Smooth muscle cell (in vitro differentiated cells): ENCODE measurements at regions not wholly inside any gene's neighbourhood (a gene's known extent, or its start where the extent isn't known, plus 50 kb on each side); places are given as distances from the start of the nearest gene placed in this dataset.
A peak's percentile ranks its signal among the peaks of the same experiment; 100 is the strongest.

Source experiments
- DNase-seq: peaks from one replicate; lab custom pipeline; 2025; ENCODE audit not compliant: unreplicated experiment; lab: John Stamatoyannopoulos, UW
- H2AFZ ChIP-seq: fragments of 200-600 bp; sonication (generic); 2 replicates; pipeline ENCODE4 v1.6.0; 2016; ENCODE audit warnings: antibody characterized with exemption, low read depth, mild to moderate bottlenecking
- H3F3A ChIP-seq: fragments of 200-600 bp; sonication (generic); 2 replicates; pipeline ENCODE4 v1.6.0; 2017; ENCODE audit warnings: antibody characterized with exemption, low read depth
- H3K27ac ChIP-seq: fragments of 200-600 bp; sonication (generic); 2 replicates; pipeline ENCODE4 v1.5.1; 2016; ENCODE audit warnings: low read depth, mild to moderate bottlenecking
- H3K27me3 ChIP-seq: fragments of 200-600 bp; sonication (generic); 2 replicates; pipeline ENCODE4 v1.6.1; 2016; ENCODE audit warnings: low read depth, mild to moderate bottlenecking
- H3K36me3 ChIP-seq: fragments of 200-600 bp; sonication (generic); 2 replicates; pipeline ENCODE4 v1.5.1; 2016; ENCODE audit warnings: low read depth
- H3K4me1 ChIP-seq: fragments of 200-600 bp; sonication (generic); 2 replicates; pipeline ENCODE4 v1.5.1; 2016; ENCODE audit warnings: low read depth
- H3K4me2 ChIP-seq: fragments of 200-600 bp; sonication (generic); 2 replicates; pipeline ENCODE4 v1.6.0; 2016; ENCODE audit warnings: mild to moderate bottlenecking
- H3K4me3 ChIP-seq: fragments of 200-600 bp; sonication (generic); 2 replicates; pipeline ENCODE4 v1.5.1; 2016; ENCODE audit warnings: mild to moderate bottlenecking
- H3K79me2 ChIP-seq: fragments of 200-600 bp; sonication (generic); 2 replicates; pipeline ENCODE4 v1.6.0; 2016; ENCODE audit warnings: low read depth, mild to moderate bottlenecking
- H3K9ac ChIP-seq: fragments of 200-600 bp; sonication (generic); 2 replicates; pipeline ENCODE4 v1.6.0; 2016; ENCODE audit warnings: low read depth
- H3K9me3 ChIP-seq: fragments of 200-600 bp; sonication (generic); replicated peaks from 2 replicates; pipeline ENCODE4 v1.5.1; 2016; ENCODE audit warnings: low read depth
- H4K20me1 ChIP-seq: fragments of 200-600 bp; sonication (generic); 2 replicates; pipeline ENCODE4 v1.6.0; 2016; ENCODE audit warnings: low read depth
- WGBS: methylation state at CpG from one replicate; pipeline ENCODE4 v1.1.7; 2016; ENCODE audit warnings: low lambda C conversion rate; 5-methylcytosine and 5-hydroxymethylcytosine counted together
- TF ChIP-seq, protein P1 (sequence below): fragments of 200-600 bp; sonication (generic); IDR thresholded peaks from 2 replicates; pipeline ENCODE4 v1.5.1; 2017; ENCODE audit warnings: borderline replicate concordance, mild to moderate bottlenecking, antibody characterized with exemption; ENCODE audit not compliant: insufficient read depth, poor library complexity, severe bottlenecking

DNA sequence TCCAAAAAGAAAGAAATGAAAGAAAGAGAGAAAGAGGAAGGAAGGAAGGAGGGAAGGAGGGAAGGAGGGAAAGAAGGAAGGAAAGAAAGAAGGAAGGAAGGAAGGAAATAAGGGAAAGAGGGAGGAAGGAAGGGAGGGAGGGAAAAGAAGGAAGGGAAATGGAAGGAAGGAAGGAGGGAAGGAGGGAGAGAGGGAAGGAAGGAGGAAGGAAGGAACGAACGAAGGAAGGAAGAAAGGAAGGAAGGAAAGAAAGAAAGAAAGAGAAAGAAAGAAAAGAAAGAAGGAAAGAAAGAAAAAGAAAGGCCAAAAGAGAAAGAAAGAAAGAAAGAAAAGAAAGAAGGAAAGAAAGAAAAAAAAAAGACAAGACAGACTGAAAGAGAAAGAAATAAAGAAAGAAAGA lies 263.9 kb upstream of the ATP10B start:
- Histone ChIP-seq H3K36me3 (no peaks in the 10 kb centered on the region), H3K79me2 (no peaks in the 10 kb centered on the region), H3K9ac (no peak overlapping the region), H3K27me3 (no peaks in the 10 kb centered on the region), H2AFZ (no peak overlapping the region), H3K27ac (no peak overlapping the region), H3K9me3 (no peaks in the 10 kb centered on the region), H3F3A (no peaks in the 10 kb centered on the region), H3K4me2 (no peak overlapping the region), H3K4me1 (no peaks in the 10 kb centered on the region), H3K4me3 (no peak overlapping the region), H4K20me1 (no peaks in the 10 kb centered on the region)
- DNase-seq, result no peak
- TF ChIP-seq, protein P1, sequence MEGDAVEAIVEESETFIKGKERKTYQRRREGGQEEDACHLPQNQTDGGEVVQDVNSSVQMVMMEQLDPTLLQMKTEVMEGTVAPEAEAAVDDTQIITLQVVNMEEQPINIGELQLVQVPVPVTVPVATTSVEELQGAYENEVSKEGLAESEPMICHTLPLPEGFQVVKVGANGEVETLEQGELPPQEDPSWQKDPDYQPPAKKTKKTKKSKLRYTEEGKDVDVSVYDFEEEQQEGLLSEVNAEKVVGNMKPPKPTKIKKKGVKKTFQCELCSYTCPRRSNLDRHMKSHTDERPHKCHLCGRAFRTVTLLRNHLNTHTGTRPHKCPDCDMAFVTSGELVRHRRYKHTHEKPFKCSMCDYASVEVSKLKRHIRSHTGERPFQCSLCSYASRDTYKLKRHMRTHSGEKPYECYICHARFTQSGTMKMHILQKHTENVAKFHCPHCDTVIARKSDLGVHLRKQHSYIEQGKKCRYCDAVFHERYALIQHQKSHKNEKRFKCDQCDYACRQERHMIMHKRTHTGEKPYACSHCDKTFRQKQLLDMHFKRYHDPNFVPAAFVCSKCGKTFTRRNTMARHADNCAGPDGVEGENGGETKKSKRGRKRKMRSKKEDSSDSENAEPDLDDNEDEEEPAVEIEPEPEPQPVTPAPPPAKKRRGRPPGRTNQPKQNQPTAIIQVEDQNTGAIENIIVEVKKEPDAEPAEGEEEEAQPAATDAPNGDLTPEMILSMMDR, result no peak
- WGBS, result 83% methylated on average over 2 of the region's 2 CpGs

DNA sequence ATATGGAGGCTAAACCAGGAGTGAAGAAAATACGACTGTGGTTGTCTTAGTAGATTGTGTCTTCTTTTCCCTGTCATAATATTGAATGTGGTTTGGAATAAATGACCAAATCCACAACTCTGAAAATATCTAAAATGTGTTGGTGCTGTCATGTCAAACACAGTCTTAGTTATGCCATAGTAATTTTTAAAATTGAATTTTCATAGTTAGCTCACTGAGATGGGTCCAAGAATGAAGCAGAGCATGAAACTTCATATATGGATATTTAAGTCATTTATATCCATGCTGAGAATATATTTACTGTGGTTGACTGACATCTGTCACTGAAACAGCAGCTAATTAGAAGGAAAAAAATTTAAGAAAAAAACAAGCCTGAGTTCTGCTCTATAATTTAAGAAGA lies 260.4 kb upstream of the ATP10B start:
- Histone ChIP-seq H4K20me1 (no peaks in the 10 kb centered on the region), H3F3A (no peaks in the 10 kb centered on the region), H3K79me2 (no peaks in the 10 kb centered on the region), H3K4me3 (no peak overlapping the region), H2AFZ (no peak overlapping the region), H3K36me3 (no peaks in the 10 kb centered on the region), H3K4me2 (no peak overlapping the region), H3K27me3 (no peaks in the 10 kb centered on the region), H3K27ac (no peak overlapping the region), H3K9ac (no peak overlapping the region), H3K9me3 (no peaks in the 10 kb centered on the region), H3K4me1 (no peaks in the 10 kb centered on the region)
- WGBS, result 86% methylated on average over 1 of the region's 1 CpG
- DNase-seq, result no peak
- TF ChIP-seq, protein P1, result no peak

DNA sequence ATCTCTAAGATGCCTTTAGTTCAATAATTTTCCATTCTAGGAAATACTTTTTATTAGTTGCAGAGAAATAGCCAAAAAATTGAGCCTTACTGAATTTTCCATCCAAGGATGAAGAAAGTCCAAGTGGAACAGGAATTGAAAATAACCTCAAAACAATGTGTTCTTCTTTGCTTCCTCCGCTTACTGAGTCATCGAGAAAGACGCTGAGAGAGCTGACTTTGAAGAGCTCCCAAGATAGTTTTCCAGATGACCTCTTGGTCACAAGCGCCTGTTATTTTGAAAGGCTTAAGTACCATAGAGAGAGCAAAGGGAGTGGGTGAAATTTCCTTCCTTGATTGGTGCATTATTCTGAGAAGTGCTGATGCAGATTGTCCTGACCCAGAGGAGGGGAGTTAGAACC lies 253.5 kb upstream of the ATP10B start:
- Histone ChIP-seq H3K36me3 (no peaks in the 10 kb centered on the region), H3K4me1 (no peaks in the 10 kb centered on the region), H3F3A (no peaks in the 10 kb centered on the region), H3K4me2 (peak overlapping the region; percentile 54), H3K9ac (no peak overlapping the region), H3K79me2 (no peaks in the 10 kb centered on the region), H3K27me3 (no peaks in the 10 kb centered on the region), H2AFZ (no peak overlapping the region), H3K4me3 (no peak overlapping the region), H3K27ac (peak overlapping the region; percentile 16), H4K20me1 (no peaks in the 10 kb centered on the region), H3K9me3 (no peaks in the 10 kb centered on the region)
- 13% methylated on average over 4 of the region's 4 CpGs for WGBS
- no peak for DNase-seq
- TF ChIP-seq, protein P1, result no peak

DNA sequence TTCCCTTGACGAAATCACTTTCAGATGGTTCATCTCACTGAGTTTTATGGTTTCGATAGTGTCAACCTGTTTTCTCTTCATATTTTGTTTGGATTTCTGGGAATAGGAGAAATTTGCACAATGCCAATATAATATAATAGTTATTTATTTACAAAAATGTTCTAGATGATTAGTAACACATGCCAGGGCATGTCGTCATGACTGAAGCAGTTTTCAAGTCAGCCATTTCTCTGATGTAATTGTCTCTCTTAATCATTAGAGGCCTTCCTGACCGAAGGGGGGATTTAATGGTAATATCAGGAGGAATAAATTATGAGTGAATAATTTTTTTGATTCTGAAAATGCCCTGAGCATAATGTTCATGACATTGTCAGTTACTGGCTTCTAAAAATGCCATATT lies 246.5 kb upstream of the ATP10B start:
- H2AFZ ChIP-seq, result no peak overlapping the region
- H3K36me3 ChIP-seq, result no peaks in the 10 kb centered on the region
- H3K9ac ChIP-seq, result no peak overlapping the region
- H3K4me1 ChIP-seq, result no peaks in the 10 kb centered on the region
- TF ChIP-seq, protein P1, result no peak
- no peak overlapping the region for H3K27ac ChIP-seq
- H3K9me3 ChIP-seq, result no peaks in the 10 kb centered on the region
- no peak overlapping the region for H3K4me3 ChIP-seq
- no peaks in the 10 kb centered on the region for H3F3A ChIP-seq
- no peak for DNase-seq
- no peak overlapping the region for H3K4me2 ChIP-seq
- WGBS, result 90% methylated on average over 4 of the region's 4 CpGs
- no peaks in the 10 kb centered on the region for H4K20me1 ChIP-seq
- no peaks in the 10 kb centered on the region for H3K79me2 ChIP-seq
- no peaks in the 10 kb centered on the region for H3K27me3 ChIP-seq
